K562 (cell line): ENCODE measurements at regions not wholly inside any gene's neighbourhood (a gene's known extent, or its start where the extent isn't known, plus 50 kb on each side); places are given as distances from the start of the nearest gene placed in this dataset.

ENCODE experiments used
- ELK1 ChIP-seq: sonication (generic); formaldehyde crosslinking; IDR thresholded peaks from 2 replicates; pipeline ENCODE4 v1.8.1; 2022; ENCODE audit warnings: missing genetic modification reagents
- FUS ChIP-seq: fragments of 200-400 bp; formaldehyde crosslinking; optimal IDR thresholded peaks from 2 replicates; pipeline ENCODE3; 2017; ENCODE audit warnings: low read depth, low read length
- HINFP ChIP-seq: fragments of 450-650 bp; conservative IDR thresholded peaks from 2 replicates; pipeline ENCODE4 v1.6.1; 2016; ENCODE audit warnings: missing genetic modification characterization, low read depth, mild to moderate bottlenecking, control low read depth, missing compliant biosample characterization
- KAT8 ChIP-seq: fragments of 450-650 bp; IDR thresholded peaks from 2 replicates; pipeline ENCODE4 v1.6.1; 2016; ENCODE audit warnings: low read depth, mild to moderate bottlenecking
- PHF21A ChIP-seq: fragments of 450-650 bp; IDR thresholded peaks from 2 replicates; pipeline ENCODE4 v1.6.1; 2017; ENCODE audit warnings: low read depth, borderline replicate concordance
- TSHZ1 ChIP-seq: fragments of 250-450 bp; sonication (Bioruptor Pico); IDR thresholded peaks from 2 replicates; pipeline ENCODE4 v1.4.0; 2020; ENCODE audit warnings: mild to moderate bottlenecking, moderate library complexity
- USF2 ChIP-seq: sonication (generic); formaldehyde crosslinking; IDR thresholded peaks from 2 replicates; pipeline ENCODE4 v1.5.0; 2020; ENCODE audit warnings: missing genetic modification reagents
- ZBTB49 ChIP-seq: sonication (generic); formaldehyde crosslinking; IDR thresholded peaks from 2 replicates; pipeline ENCODE4 v1.8.0; 2022; ENCODE audit warnings: missing genetic modification reagents, mild to moderate bottlenecking, borderline replicate concordance
- ZHX1 ChIP-seq: fragments of 150-350 bp; conservative IDR thresholded peaks from 2 replicates; pipeline ENCODE4 v1.6.1; 2014; ENCODE audit warnings: low read length
- ZNF639 ChIP-seq, 2 experiments: fragments of 200-800 bp in 1 of 2; sonication (Bioruptor generic) in 1 of 2; sonication (generic) in 1 of 2; formaldehyde crosslinking in 1 of 2; IDR thresholded peaks in 1 of 2; conservative IDR thresholded peaks in 1 of 2; 2 replicates each; pipeline versions ENCODE4 v1.5.0 to v1.6.1; 2016 to 2020; ENCODE audit warnings: missing compliant biosample characterization in 1 of 2, missing genetic modification characterization in 1 of 2, missing genetic modification reagents in 1 of 2

- TF ChIP-seq ZBTB49 (no peak), PHF21A (no peak), HINFP (tag) (no peak), USF2 (no peak), ZHX1 (no peak), TSHZ1 (CRISPR knock-in tag) (no peak), KAT8 (no peak), FUS (no peak), ELK1 (CRISPR knock-in tag) (no peak), ZNF639 (CRISPR knock-in tag; conservative IDR thresholded peaks at IDR 0.05 in 1 of 2, IDR thresholded peaks at IDR 0.05 in 1 of 2) (no peak)
These were observed 262.1 kb upstream of the DACH1 start (continued) for GRCh38 chr13:72129117-72129516.
